H9 (cell line): ENCODE measurements at regions not wholly inside any gene's neighbourhood (a gene's known extent, or its start where the extent isn't known, plus 50 kb on each side); places are given as distances from the start of the nearest gene placed in this dataset.

Experiments used
- DNase-seq: peaks from one replicate; pipeline ENCODE4 v3.0.0-alpha.2; 2017
- H2AFZ ChIP-seq: one replicate; pipeline ENCODE4 v1.6.1; 2013; ENCODE audit warnings: mild to moderate bottlenecking, low read length, control low read depth, moderate library complexity
- H2AK5ac ChIP-seq: 2 replicates; pipeline ENCODE4 v1.6.1; 2013; ENCODE audit warnings: low read length, control low read depth, mixed read lengths; ENCODE audit not compliant: insufficient read length
- H2BK120ac ChIP-seq: one replicate; pipeline ENCODE4 v1.6.1; 2013; ENCODE audit warnings: low read depth, mild to moderate bottlenecking, low read length, control low read depth, inconsistent platforms; ENCODE audit not compliant: poor library complexity, severe bottlenecking
- H2BK12ac ChIP-seq: 2 replicates; pipeline ENCODE4 v1.6.1; 2013; ENCODE audit warnings: low read length, control low read depth, mixed read lengths, low read depth; ENCODE audit not compliant: insufficient read length
- H2BK15ac ChIP-seq: 2 replicates; pipeline ENCODE4 v1.6.1; 2013; ENCODE audit warnings: low read depth, low read length, control low read depth
- H2BK20ac ChIP-seq: one replicate; pipeline ENCODE4 v1.6.1; 2013; ENCODE audit warnings: low read depth, mild to moderate bottlenecking, low read length, control low read depth, inconsistent platforms; ENCODE audit not compliant: poor library complexity, severe bottlenecking
- H2BK5ac ChIP-seq: 2 replicates; pipeline ENCODE4 v1.6.1; 2013; ENCODE audit warnings: low read length, control low read depth, mixed read lengths; ENCODE audit not compliant: insufficient read length
- H3K14ac ChIP-seq: 2 replicates; pipeline ENCODE4 v1.6.1; 2013; ENCODE audit warnings: low read length, control low read depth; ENCODE audit not compliant: insufficient read depth
- H3K18ac ChIP-seq: 2 replicates; pipeline ENCODE4 v1.6.1; 2013; ENCODE audit warnings: low read depth, mild to moderate bottlenecking, mixed read lengths, low read length, control low read depth; ENCODE audit not compliant: insufficient read length
- H3K23ac ChIP-seq: 2 replicates; pipeline ENCODE4 v1.6.1; 2013; ENCODE audit warnings: low read length, control low read depth, mixed read lengths, low read depth; ENCODE audit not compliant: insufficient read length
- H3K23me2 ChIP-seq: 2 replicates; pipeline ENCODE4 v1.6.1; 2013; ENCODE audit warnings: low read depth, mild to moderate bottlenecking, mixed read lengths, low read length, control low read depth; ENCODE audit not compliant: insufficient read length, poor library complexity, severe bottlenecking
- H3K27ac ChIP-seq: 2 replicates; pipeline ENCODE4 v1.5.1; 2013; ENCODE audit warnings: low read length, control low read depth, mixed read lengths, low read depth; ENCODE audit not compliant: insufficient read length
- H3K27me3 ChIP-seq: 2 replicates; pipeline ENCODE4 v1.6.1; 2013; ENCODE audit warnings: low read length, control low read depth, inconsistent platforms; ENCODE audit not compliant: insufficient read depth
- H3K4ac ChIP-seq: 2 replicates; pipeline ENCODE4 v1.6.1; 2013; ENCODE audit warnings: low read depth, mild to moderate bottlenecking, control low read depth, inconsistent platforms, low read length, moderate library complexity
- H3K4me1 ChIP-seq: 2 replicates; pipeline ENCODE4 v1.6.1; 2013; ENCODE audit warnings: low read length, control low read depth, inconsistent platforms; ENCODE audit not compliant: insufficient read depth
- H3K4me2 ChIP-seq: 2 replicates; pipeline ENCODE4 v1.6.1; 2013; ENCODE audit warnings: low read length, control low read depth, mixed read lengths; ENCODE audit not compliant: insufficient read length, insufficient read depth
- H3K56ac ChIP-seq: 2 replicates; pipeline ENCODE4 v1.6.1; 2013; ENCODE audit warnings: low read depth, mild to moderate bottlenecking, mixed read lengths, low read length, control low read depth; ENCODE audit not compliant: insufficient read length
- H3K79me1 ChIP-seq: 2 replicates; pipeline ENCODE4 v1.6.1; 2013; ENCODE audit warnings: low read depth, mild to moderate bottlenecking, moderate library complexity, low read length, control low read depth, inconsistent platforms; ENCODE audit not compliant: insufficient read depth, poor library complexity, severe bottlenecking
- H3K79me2 ChIP-seq: 2 replicates; pipeline ENCODE4 v1.6.1; 2013; ENCODE audit warnings: low read length, control low read depth, inconsistent platforms; ENCODE audit not compliant: insufficient read depth
- H3K9ac ChIP-seq: 2 replicates; pipeline ENCODE4 v1.6.1; 2013; ENCODE audit warnings: low read length, control low read depth, mixed read lengths; ENCODE audit not compliant: insufficient read length; ENCODE audit errors: extremely low read depth
- H3K9me3 ChIP-seq: one replicate; pipeline ENCODE4 v1.6.1; 2013; ENCODE audit warnings: low read depth, low read length, inconsistent platforms; ENCODE audit not compliant: control insufficient read depth
- H3T11ph ChIP-seq: one replicate; pipeline ENCODE4 v1.6.1; 2013; ENCODE audit warnings: mild to moderate bottlenecking, low read length, control low read depth, inconsistent platforms
- H4K20me1 ChIP-seq: one replicate; pipeline ENCODE4 v1.6.1; 2013; ENCODE audit not compliant: control insufficient read depth, insufficient read length, insufficient read depth
- H4K5ac ChIP-seq: 2 replicates; pipeline ENCODE4 v1.6.1; 2013; ENCODE audit warnings: low read depth, mild to moderate bottlenecking, mixed read lengths, low read length, control low read depth; ENCODE audit not compliant: insufficient read length
- H4K8ac ChIP-seq: replicated peaks from 2 replicates; pipeline ENCODE4 v1.6.1; 2013; ENCODE audit warnings: low read length, control low read depth, mixed read lengths, low read depth; ENCODE audit not compliant: insufficient read length
- H4K91ac ChIP-seq: 2 replicates; pipeline ENCODE4 v1.6.1; 2013; ENCODE audit warnings: low read depth, mild to moderate bottlenecking, moderate library complexity, mixed read lengths, low read length, control low read depth; ENCODE audit not compliant: insufficient read length
- H3K27ac Mint-ChIP-seq, 3 experiments: 2 replicates in 2 of 3; 3 replicates in 1 of 3; pipeline ENCODE4 v1.8.0; 2020 to 2021; ENCODE audit warnings: mixed read lengths in 3 of 3, mild to moderate bottlenecking in 1 of 3, moderate library complexity in 1 of 3
- H3K27me3 Mint-ChIP-seq: 2 replicates; pipeline ENCODE4 v1.8.0; 2021; ENCODE audit warnings: low read depth, mild to moderate bottlenecking, moderate library complexity, mixed read lengths
- H3K36me3 Mint-ChIP-seq, 3 experiments: 2 replicates in 2 of 3; 3 replicates in 1 of 3; pipeline ENCODE4 v1.8.0; 2020 to 2021; ENCODE audit warnings: low read depth in 3 of 3, mixed read lengths in 3 of 3; ENCODE audit not compliant: insufficient read depth in 1 of 3
- H3K4me1 Mint-ChIP-seq, 2 experiments: 2 replicates each; pipeline ENCODE4 v1.8.0; 2020; ENCODE audit warnings: mixed read lengths in 2 of 2
- H3K4me3 Mint-ChIP-seq, 2 experiments: 2 replicates in 1 of 2; 3 replicates in 1 of 2; pipeline ENCODE4 v1.8.0; 2020 to 2021; ENCODE audit warnings: mild to moderate bottlenecking in 2 of 2, mixed read lengths in 2 of 2, moderate library complexity in 1 of 2
- H3K9me3 Mint-ChIP-seq, 2 experiments: 2 replicates in 1 of 2; 3 replicates in 1 of 2; pipeline ENCODE4 v1.8.0; 2020; ENCODE audit warnings: mild to moderate bottlenecking in 2 of 2, mixed read lengths in 2 of 2, moderate library complexity in 1 of 2
- WGBS: extraction: QIAGEN DNeasy Blood & Tissue Kit; methylation state at CpG from one replicate; pipeline ENCODE4 v1.1.7; 2013; ENCODE audit warnings: missing lambda C conversion rate, low lambda C conversion rate, mixed read lengths; ENCODE audit not compliant: insufficient read length; ENCODE audit errors: extremely low coverage; 5-methylcytosine and 5-hydroxymethylcytosine counted together
- TF ChIP-seq, protein P1 (sequence below): fragments of 200-600 bp; sonication (generic); conservative IDR thresholded peaks from 3 replicates; pipeline ENCODE4 v1.8.0; 2021; ENCODE audit warnings: antibody characterized with exemption, mild to moderate bottlenecking

DNA sequence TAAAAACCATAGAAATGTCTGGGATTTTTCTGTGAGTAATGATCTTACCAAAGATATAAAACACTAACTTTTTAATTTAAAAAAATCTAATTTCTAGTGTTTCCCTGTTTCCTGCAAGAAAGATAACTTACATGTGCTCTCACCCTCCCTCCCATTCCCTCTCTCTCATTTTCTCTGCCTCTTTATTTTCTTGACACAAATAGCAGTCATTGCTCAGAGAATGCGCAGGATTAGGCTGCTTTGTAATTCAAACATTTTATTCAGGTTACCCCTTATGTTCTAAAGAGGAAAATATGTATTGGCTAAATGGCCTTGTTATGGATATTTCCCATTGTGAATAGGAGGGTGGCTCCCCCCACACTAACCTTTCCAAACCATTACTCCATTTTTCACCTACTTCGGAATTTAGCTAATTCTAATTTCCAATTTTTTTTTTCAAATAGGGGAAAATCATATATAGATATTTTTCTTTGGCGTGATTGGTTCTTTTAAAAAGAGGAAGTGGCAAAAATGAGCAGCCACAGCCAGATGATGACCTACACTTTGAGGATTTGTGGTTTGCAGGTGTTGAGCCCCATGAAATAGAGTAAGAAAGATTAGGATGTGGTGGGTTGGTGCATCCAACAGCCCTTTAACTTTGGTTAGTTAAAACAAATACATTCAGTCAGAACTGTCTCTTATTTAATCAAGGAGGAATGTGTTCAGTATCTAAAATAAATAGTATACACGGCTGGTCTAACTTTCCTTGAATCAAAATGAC is 554.4 kb downstream of the IGSF11 start:
- no peaks in the 10 kb centered on the region for H3K9me3 ChIP-seq
- no peaks in the 10 kb centered on the region for H3K27me3 ChIP-seq
- H2BK15ac ChIP-seq, result no peak overlapping the region
- peak overlapping the region; percentile 63 for H3K27ac ChIP-seq
- no peaks in the 10 kb centered on the region for H3K9me3 Mint-ChIP-seq
- H2AFZ ChIP-seq, result no peak overlapping the region
- no peak overlapping the region for H4K91ac ChIP-seq
- no peak overlapping the region for H3K4ac ChIP-seq
- WGBS, result no CpG with 5 or more reads among the region's 4 CpGs
- H3K9ac ChIP-seq, result no peak overlapping the region
- H3K4me2 ChIP-seq, result peak overlapping the region; percentile 29
- no peaks in the 10 kb centered on the region for H4K20me1 ChIP-seq
- H2BK20ac ChIP-seq, result peak overlapping the region; percentile 98
- H2BK12ac ChIP-seq, result no peak overlapping the region
- peaks cover 48 to 53% of the 10 kb centered on the region in 2 experiments for H3K4me1 Mint-ChIP-seq
- H4K8ac ChIP-seq, result no peak overlapping the region
- peaks cover 2% of the 10 kb centered on the region for H3K4me1 ChIP-seq
- H3K36me3 Mint-ChIP-seq, result no peaks in the 10 kb centered on the region; a peak in 1 of 7 replicates
- no peak overlapping the region for H2BK120ac ChIP-seq
- TF ChIP-seq, protein P1, sequence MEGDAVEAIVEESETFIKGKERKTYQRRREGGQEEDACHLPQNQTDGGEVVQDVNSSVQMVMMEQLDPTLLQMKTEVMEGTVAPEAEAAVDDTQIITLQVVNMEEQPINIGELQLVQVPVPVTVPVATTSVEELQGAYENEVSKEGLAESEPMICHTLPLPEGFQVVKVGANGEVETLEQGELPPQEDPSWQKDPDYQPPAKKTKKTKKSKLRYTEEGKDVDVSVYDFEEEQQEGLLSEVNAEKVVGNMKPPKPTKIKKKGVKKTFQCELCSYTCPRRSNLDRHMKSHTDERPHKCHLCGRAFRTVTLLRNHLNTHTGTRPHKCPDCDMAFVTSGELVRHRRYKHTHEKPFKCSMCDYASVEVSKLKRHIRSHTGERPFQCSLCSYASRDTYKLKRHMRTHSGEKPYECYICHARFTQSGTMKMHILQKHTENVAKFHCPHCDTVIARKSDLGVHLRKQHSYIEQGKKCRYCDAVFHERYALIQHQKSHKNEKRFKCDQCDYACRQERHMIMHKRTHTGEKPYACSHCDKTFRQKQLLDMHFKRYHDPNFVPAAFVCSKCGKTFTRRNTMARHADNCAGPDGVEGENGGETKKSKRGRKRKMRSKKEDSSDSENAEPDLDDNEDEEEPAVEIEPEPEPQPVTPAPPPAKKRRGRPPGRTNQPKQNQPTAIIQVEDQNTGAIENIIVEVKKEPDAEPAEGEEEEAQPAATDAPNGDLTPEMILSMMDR, result no peak
- H3K56ac ChIP-seq, result no peak overlapping the region
- no peak for DNase-seq
- H3T11ph ChIP-seq, result peak overlapping the region; percentile 81
- H3K14ac ChIP-seq, result no peak overlapping the region
- peak overlapping the region in 1 of 2 experiments; percentile 7; a peak in 1 of 5 replicates for H3K4me3 Mint-ChIP-seq
- no peaks in the 10 kb centered on the region for H3K79me1 ChIP-seq
- no peaks in the 10 kb centered on the region for H3K27me3 Mint-ChIP-seq
- H3K23me2 ChIP-seq, result no peaks in the 10 kb centered on the region
- no peak overlapping the region for H3K23ac ChIP-seq
- H3K18ac ChIP-seq, result no peak overlapping the region
- H3K27ac Mint-ChIP-seq, result peak overlapping the region; percentile 89 to 92 (median 91); a peak in 5 of 7 replicates
- no peak overlapping the region for H4K5ac ChIP-seq
- H2BK5ac ChIP-seq, result no peak overlapping the region
- H3K79me2 ChIP-seq, result no peaks in the 10 kb centered on the region
- H2AK5ac ChIP-seq, result no peak overlapping the region
